SK-N-MC (cell line): ENCODE measurements at regions not wholly inside any gene's neighbourhood (a gene's known extent, or its start where the extent isn't known, plus 50 kb on each side); places are given as distances from the start of the nearest gene placed in this dataset.

Experiments used
- EZH2 ChIP-seq: fragments of 200-600 bp; sonication (generic); IDR thresholded peaks from one replicate; pipeline ENCODE4 v1.6.1; 2017; ENCODE audit warnings: antibody characterized with exemption
- POLR2AphosphoS5 ChIP-seq: IDR thresholded peaks from 2 replicates; pipeline ENCODE4 v1.6.1; 2012; ENCODE audit warnings: mild to moderate bottlenecking, low read depth, low read length, borderline replicate concordance

DNA sequence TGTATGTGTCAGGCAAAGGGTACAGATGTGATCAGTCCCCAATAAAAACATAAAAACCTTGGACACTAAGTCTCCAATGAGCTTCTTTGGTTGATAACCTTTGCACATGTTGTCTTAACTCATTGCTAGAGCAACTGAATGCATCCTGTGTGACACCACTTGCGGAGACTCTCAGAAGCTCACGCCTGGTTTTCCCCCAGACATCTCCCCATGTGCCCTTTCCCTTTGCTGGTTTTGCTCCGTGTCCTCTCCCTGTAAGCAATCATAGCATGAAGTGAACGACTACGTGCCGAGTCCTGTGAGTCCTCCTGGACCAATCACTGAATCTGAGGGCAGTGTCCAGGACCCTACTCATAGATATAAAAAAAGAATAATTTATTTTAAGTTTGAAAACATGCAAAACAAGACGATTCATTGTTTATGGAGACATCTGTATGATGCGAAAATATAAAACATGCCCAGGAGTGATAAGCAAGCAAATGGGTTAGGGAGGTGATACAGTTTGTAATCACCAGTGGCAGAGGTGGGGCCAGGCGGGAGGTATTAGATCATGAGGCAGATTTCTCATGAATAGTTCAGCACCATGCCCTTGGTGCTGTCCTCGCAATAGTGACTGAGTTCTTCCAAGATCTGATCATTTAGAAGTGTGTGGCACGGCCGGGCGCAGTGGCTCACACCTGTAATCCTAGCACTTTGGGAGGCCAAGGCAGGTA, 115.5 kb downstream of the MED10 start:
- TF ChIP-seq EZH2 (no peak), POLR2AphosphoS5 (no peak)
